ENCODE measurements at regions not wholly inside any gene's neighbourhood (a gene's known extent, or its start where the extent isn't known, plus 50 kb on each side); places are given as distances from the start of the nearest gene placed in this dataset.

- Histone ChIP-seq H3K9me3 (ENCODE audit: insufficient read depth, low read depth) (no peaks in the 10 kb centered on the region), H3K36me3 (ENCODE audit: low read depth) (no peaks in the 10 kb centered on the region), H3F3A (ENCODE audit: insufficient read depth, low read depth) (no peaks in the 10 kb centered on the region), H3K9me2 (ENCODE audit: insufficient read depth) (no peaks in the 10 kb centered on the region), H3K4me2 (no peak overlapping the region), H3K27me3 (ENCODE audit: insufficient read depth, low read depth) (no peaks in the 10 kb centered on the region), H3K4me3 (no peak overlapping the region), H3K27ac (no peak overlapping the region), H3K4me1 (replicated peaks; ENCODE audit: insufficient read depth) (no peaks in the 10 kb centered on the region), H4K20me1 (ENCODE audit: insufficient read depth) (no peaks in the 10 kb centered on the region), H2AFZ (no peak overlapping the region), H3K79me2 (ENCODE audit: low read depth) (no peaks in the 10 kb centered on the region)
- intact Hi-C loops (cut with micrococcal nuclease; ENCODE audit: unreplicated experiment): no loop called here
- POLR2A ChIA-PET (ENCODE audit: unreplicated experiment): no interaction called here
- no peak for DNase-seq
- TF ChIP-seq CTCF (conservative IDR thresholded peaks at IDR 0.05) (no peak), EZH2 (IDR thresholded peaks at IDR 0.05; ENCODE audit: low read depth) (no peak)
- CTCF ChIA-PET: no interaction called here
- no TSS peak for BruUV-seq (replicated peaks)
Measured at GRCh38 chr6:87820343-87820984, 118.4 kb upstream of the AKIRIN2 start.

- ChIA-PET POLR2A (ENCODE audit: unreplicated experiment) (no interaction called here), CTCF (no interaction called here)
- Histone ChIP-seq H3K9me2 (ENCODE audit: insufficient read depth) (no peaks in the 10 kb centered on the region), H3F3A (ENCODE audit: insufficient read depth, low read depth) (no peaks in the 10 kb centered on the region), H3K36me3 (ENCODE audit: low read depth) (no peaks in the 10 kb centered on the region), H3K27me3 (ENCODE audit: insufficient read depth, low read depth) (no peaks in the 10 kb centered on the region), H3K4me2 (no peak overlapping the region), H3K4me1 (replicated peaks; ENCODE audit: insufficient read depth) (no peaks in the 10 kb centered on the region), H2AFZ (no peak overlapping the region), H3K79me2 (ENCODE audit: low read depth) (no peaks in the 10 kb centered on the region), H3K27ac (no peak overlapping the region), H4K20me1 (ENCODE audit: insufficient read depth) (no peaks in the 10 kb centered on the region), H3K9me3 (ENCODE audit: insufficient read depth, low read depth) (no peaks in the 10 kb centered on the region), H3K4me3 (no peak overlapping the region)
- BruUV-seq (replicated peaks): no TSS peak
- DNase-seq: no peak
- no peak for TF ChIP-seq EZH2 (IDR thresholded peaks at IDR 0.05; ENCODE audit: low read depth)
- no peak for TF ChIP-seq CTCF (conservative IDR thresholded peaks at IDR 0.05)
- intact Hi-C loops (cut with micrococcal nuclease; ENCODE audit: unreplicated experiment): no loop called here
Measured at GRCh38 chr6:87817183-87817582, 115.2 kb upstream of the AKIRIN2 start.

DNA sequence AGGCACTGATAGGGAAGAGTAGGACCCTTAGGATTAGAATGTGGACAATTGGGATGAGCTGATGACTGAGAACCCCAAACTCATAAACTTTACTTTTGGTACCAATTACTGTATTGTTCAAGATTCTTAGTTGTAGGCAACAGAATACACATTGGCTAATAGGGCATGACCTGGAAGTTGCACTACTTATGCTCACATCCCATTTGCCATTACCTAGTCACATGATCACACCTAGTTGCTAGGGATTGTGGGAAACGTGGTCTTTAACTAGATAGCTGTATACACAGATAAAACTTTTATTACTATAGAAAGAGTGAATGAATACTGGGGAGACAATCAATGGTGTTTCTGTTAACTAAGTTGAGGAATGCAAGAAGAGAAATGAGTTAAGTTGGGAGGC is 113.4 kb upstream of the AKIRIN2 start:
- Histone ChIP-seq H4K20me1 (ENCODE audit: insufficient read depth) (no peaks in the 10 kb centered on the region), H2AFZ (no peak overlapping the region), H3K4me1 (replicated peaks; ENCODE audit: insufficient read depth) (no peaks in the 10 kb centered on the region), H3K9me3 (ENCODE audit: insufficient read depth, low read depth) (no peaks in the 10 kb centered on the region), H3F3A (ENCODE audit: insufficient read depth, low read depth) (no peaks in the 10 kb centered on the region), H3K36me3 (ENCODE audit: low read depth) (no peaks in the 10 kb centered on the region), H3K27me3 (ENCODE audit: insufficient read depth, low read depth) (no peaks in the 10 kb centered on the region), H3K27ac (no peak overlapping the region), H3K4me2 (no peak overlapping the region), H3K4me3 (no peak overlapping the region), H3K9me2 (ENCODE audit: insufficient read depth) (no peaks in the 10 kb centered on the region), H3K79me2 (ENCODE audit: low read depth) (no peaks in the 10 kb centered on the region)
- ChIA-PET POLR2A (ENCODE audit: unreplicated experiment) (interaction anchor here (0.6 kb wide), 1 partner anchor 123 kb away, joined by 3 read pairs; no protein-coding TSS in a partner anchor), CTCF (no interaction called here)
- TF ChIP-seq CTCF (conservative IDR thresholded peaks at IDR 0.05): no peak
- TF ChIP-seq EZH2 (IDR thresholded peaks at IDR 0.05; ENCODE audit: low read depth): no peak
- BruUV-seq (replicated peaks): no TSS peak
- intact Hi-C loops (cut with micrococcal nuclease; ENCODE audit: unreplicated experiment): no loop called here
- no peak for DNase-seq
